K562 (cell line): ENCODE measurements at regions not wholly inside any gene's neighbourhood (a gene's known extent, or its start where the extent isn't known, plus 50 kb on each side); places are given as distances from the start of the nearest gene placed in this dataset.

Experiments used
- ATAC-seq: fragments of 200-7000 bp; cut with Tn5 transposase; 3 replicates; pipeline ENCODE4 v1.9.1; 2020; ENCODE audit warnings: moderate library complexity
- BruUV-seq: library from RNA; stranded (reverse); fragments of 400-500 nt; replicated peaks from 2 replicates; lab custom pipeline; 2021; lab: Mats Ljungman, UMichigan
- CTCF ChIA-PET: fragments of 300-600 bp; formaldehyde crosslinking; extraction: SDS; loops from one replicate; lab custom pipeline; 2021; ENCODE audit warnings: low intra/inter-chr PET ratio; lab: Yijun Ruan, JAX
- POLR2A ChIA-PET: fragments of 300-600, 350-650 bp; sonication (Branson Sonifier 250); formaldehyde crosslinking; extraction: SDS; loops from one replicate; lab custom pipeline; 2021; ENCODE audit warnings: antibody characterized with exemption, inconsistent platforms; lab: Yijun Ruan, JAX
- DNase-seq, 4 experiments: peaks; one replicate each; pipeline versions ENCODE4 v3.0.0 to v3.0.0-alpha.2; 2011 to 2018; ENCODE audit warnings: low spot score in 3 of 4, mixed read lengths in 3 of 4; ENCODE audit errors: extremely low read depth in 1 of 4
- FAIRE-seq: peaks from 2 replicates; lab custom pipeline; 2011; peaks lifted over from hg19 to GRCh38; lab: Jason Lieb, UNC
- H2AFZ ChIP-seq: 2 replicates; pipeline ENCODE4 v1.6.0; 2011; ENCODE audit warnings: low read depth, low read length, control low read depth, inconsistent platforms
- H3K27ac ChIP-seq: fragments of 200-600 bp; 3 replicates; pipeline ENCODE4 v1.8.0; 2011; ENCODE audit warnings: low read depth, mild to moderate bottlenecking, control low read depth, inconsistent platforms, low read length, moderate library complexity, mixed read lengths; ENCODE audit errors: extremely low read depth
- H3K27me3 ChIP-seq, 2 experiments: fragments of 300-600 bp in 1 of 2; 2 replicates in 1 of 2; 3 replicates in 1 of 2; pipeline versions ENCODE4 v1.6.0 to v1.8.0; 2011; ENCODE audit warnings: inconsistent platforms in 2 of 2, low read length in 2 of 2, mild to moderate bottlenecking in 1 of 2, mixed read lengths in 1 of 2, moderate library complexity in 1 of 2; ENCODE audit not compliant: control insufficient read depth in 2 of 2, insufficient read depth in 2 of 2
- H3K36me3 ChIP-seq: fragments of 300-600 bp; 3 replicates; pipeline ENCODE4 v1.8.0; 2011; ENCODE audit warnings: mild to moderate bottlenecking, low read length, inconsistent platforms; ENCODE audit not compliant: control insufficient read depth, insufficient read depth
- H3K4me1 ChIP-seq, 2 experiments: fragments of 200-600 bp in 1 of 2; replicated peaks in 1 of 2; 2 replicates in 1 of 2; 3 replicates in 1 of 2; pipeline versions ENCODE4 v1.5.1 to v1.8.0; 2011; ENCODE audit warnings: inconsistent platforms in 2 of 2, low read length in 2 of 2, mild to moderate bottlenecking in 1 of 2, mixed read lengths in 1 of 2, moderate library complexity in 1 of 2; ENCODE audit not compliant: control insufficient read depth in 2 of 2, insufficient read depth in 2 of 2
- H3K4me2 ChIP-seq: 2 replicates; pipeline ENCODE4 v1.6.1; 2011; ENCODE audit warnings: low read length, control low read depth, inconsistent platforms, mixed read lengths; ENCODE audit not compliant: insufficient read depth
- H3K4me3 ChIP-seq: fragments of 200-600 bp; sonication (generic), shearing (Covaris generic); 2 replicates; pipeline ENCODE4 v1.5.1; 2016; ENCODE audit warnings: control low read depth, inconsistent platforms
- H3K79me2 ChIP-seq: fragments of 200-600 bp; 3 replicates; pipeline ENCODE4 v1.8.0; 2011; ENCODE audit warnings: low read length, inconsistent platforms; ENCODE audit not compliant: control insufficient read depth, insufficient read depth
- H3K9ac ChIP-seq, 2 experiments: 2 replicates each; pipeline versions ENCODE4 v1.6.0 to v1.6.1; 2011; ENCODE audit warnings: low read depth in 2 of 2, low read length in 2 of 2, control low read depth in 1 of 2, inconsistent platforms in 1 of 2, mild to moderate bottlenecking in 1 of 2, mixed read lengths in 1 of 2; ENCODE audit not compliant: insufficient read depth in 1 of 2
- H3K9me1 ChIP-seq: one replicate; pipeline ENCODE4 v1.6.0; 2011; ENCODE audit warnings: inconsistent platforms, mild to moderate bottlenecking, low read length, moderate library complexity; ENCODE audit not compliant: control insufficient read depth, insufficient read depth
- H3K9me3 ChIP-seq: replicated peaks from 2 replicates; pipeline ENCODE4 v1.5.1; 2011; ENCODE audit warnings: low read depth, low read length, inconsistent platforms; ENCODE audit not compliant: control insufficient read depth, insufficient read depth
- H4K20me1 ChIP-seq: replicated peaks from 2 replicates; pipeline ENCODE4 v1.6.1; 2011; ENCODE audit warnings: low read length, inconsistent platforms, mixed read lengths; ENCODE audit not compliant: control insufficient read depth, insufficient read depth
- BRCA1 ChIP-seq, 2 experiments: fragments of 450-650 bp in 1 of 2; sonication (generic) in 1 of 2; formaldehyde crosslinking in 1 of 2; IDR thresholded peaks; 2 replicates each; pipeline versions ENCODE4 v1.5.0 to v1.6.1; 2017 to 2020; ENCODE audit warnings: mild to moderate bottlenecking in 1 of 2, missing genetic modification reagents in 1 of 2
- HEY1 ChIP-seq: fragments of 250-450 bp; sonication (Bioruptor Pico); IDR thresholded peaks from 2 replicates; pipeline ENCODE4 v1.5.0; 2020; ENCODE audit warnings: mild to moderate bottlenecking, moderate library complexity, borderline replicate concordance
- KLF6 ChIP-seq: fragments of 250-450 bp; sonication (Bioruptor Pico); IDR thresholded peaks from 2 replicates; pipeline ENCODE4 v1.4.0; 2020; ENCODE audit warnings: mild to moderate bottlenecking, moderate library complexity, borderline replicate concordance
- NCOA4 ChIP-seq: fragments of 450-650 bp; IDR thresholded peaks from 2 replicates; pipeline ENCODE4 v1.6.1; 2018; ENCODE audit warnings: mild to moderate bottlenecking; ENCODE audit not compliant: partially characterized antibody
- PHB2 ChIP-seq: fragments of 450-650 bp; IDR thresholded peaks from 2 replicates; pipeline ENCODE4 v1.6.1; 2017; ENCODE audit warnings: low read depth
- PHF20 ChIP-seq: fragments of 450-650 bp; IDR thresholded peaks from 2 replicates; pipeline ENCODE4 v1.6.1; 2018; ENCODE audit not compliant: partially characterized antibody
- ZNF263 ChIP-seq: sonication (generic); formaldehyde crosslinking; IDR thresholded peaks from 2 replicates; pipeline ENCODE4 v1.8.0; 2022; ENCODE audit warnings: mild to moderate bottlenecking, missing genetic modification reagents, borderline replicate concordance
- ZNF695 ChIP-seq: fragments of 450-650 bp; formaldehyde crosslinking; IDR thresholded peaks from 2 replicates; pipeline ENCODE4 v1.4.0; 2020; ENCODE audit warnings: mild to moderate bottlenecking, moderate library complexity
- in situ Hi-C: fragments of 300-500 bp; cut with MboI; formaldehyde crosslinking; loops from 4 replicates; pipeline ENCODE4 v1.15.0; 2018; ENCODE audit warnings: inconsistent platforms, mixed read lengths
- intact Hi-C: fragments of 100-400 bp; cut with micrococcal nuclease; formaldehyde crosslinking; loops from 2 replicates; pipeline ENCODE4 v1.14.2; 2022
- TF ChIP-seq, protein P1 (sequence below): fragments of 250-450 bp; sonication (Bioruptor Pico); IDR thresholded peaks from 2 replicates; pipeline ENCODE4 v1.5.0; 2021; ENCODE audit warnings: mild to moderate bottlenecking, moderate library complexity
- TF ChIP-seq, protein P2 (sequence below): fragments of 250-450 bp; sonication (Bioruptor Pico); IDR thresholded peaks from 2 replicates; pipeline ENCODE4 v1.5.1; 2021; ENCODE audit warnings: mild to moderate bottlenecking

DNA sequence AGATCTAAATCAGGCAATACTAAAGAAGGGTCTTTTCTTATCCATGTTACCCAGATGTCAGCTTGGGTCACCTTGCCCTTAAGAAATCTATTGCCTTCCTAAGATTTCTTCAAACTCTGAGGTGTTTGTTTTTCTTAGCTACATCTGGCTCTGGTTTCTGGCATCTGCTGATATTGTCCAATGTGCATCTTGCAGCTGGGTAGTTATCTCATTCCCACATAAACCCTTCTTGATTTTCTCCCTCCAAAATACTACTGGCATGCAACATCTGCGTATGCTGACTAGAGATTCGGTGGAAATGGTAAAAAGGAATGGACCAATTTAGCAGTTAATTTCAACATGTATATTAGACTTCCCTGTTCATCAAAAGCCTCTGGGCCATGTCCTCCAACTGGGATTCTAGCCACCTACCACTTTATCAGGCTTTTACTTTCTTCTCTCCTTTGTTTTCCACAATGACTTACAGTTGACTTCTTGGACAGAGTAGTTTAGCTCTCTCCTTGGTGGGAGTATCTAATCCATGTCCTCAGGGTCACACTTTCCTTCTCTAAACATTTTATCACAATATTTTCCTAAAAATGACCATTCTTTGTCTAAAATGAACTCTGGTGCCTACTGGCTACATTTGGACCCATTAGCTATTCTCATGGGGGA, 324.8 kb upstream of the FAR2 start (continued):
- TF ChIP-seq, protein P1, sequence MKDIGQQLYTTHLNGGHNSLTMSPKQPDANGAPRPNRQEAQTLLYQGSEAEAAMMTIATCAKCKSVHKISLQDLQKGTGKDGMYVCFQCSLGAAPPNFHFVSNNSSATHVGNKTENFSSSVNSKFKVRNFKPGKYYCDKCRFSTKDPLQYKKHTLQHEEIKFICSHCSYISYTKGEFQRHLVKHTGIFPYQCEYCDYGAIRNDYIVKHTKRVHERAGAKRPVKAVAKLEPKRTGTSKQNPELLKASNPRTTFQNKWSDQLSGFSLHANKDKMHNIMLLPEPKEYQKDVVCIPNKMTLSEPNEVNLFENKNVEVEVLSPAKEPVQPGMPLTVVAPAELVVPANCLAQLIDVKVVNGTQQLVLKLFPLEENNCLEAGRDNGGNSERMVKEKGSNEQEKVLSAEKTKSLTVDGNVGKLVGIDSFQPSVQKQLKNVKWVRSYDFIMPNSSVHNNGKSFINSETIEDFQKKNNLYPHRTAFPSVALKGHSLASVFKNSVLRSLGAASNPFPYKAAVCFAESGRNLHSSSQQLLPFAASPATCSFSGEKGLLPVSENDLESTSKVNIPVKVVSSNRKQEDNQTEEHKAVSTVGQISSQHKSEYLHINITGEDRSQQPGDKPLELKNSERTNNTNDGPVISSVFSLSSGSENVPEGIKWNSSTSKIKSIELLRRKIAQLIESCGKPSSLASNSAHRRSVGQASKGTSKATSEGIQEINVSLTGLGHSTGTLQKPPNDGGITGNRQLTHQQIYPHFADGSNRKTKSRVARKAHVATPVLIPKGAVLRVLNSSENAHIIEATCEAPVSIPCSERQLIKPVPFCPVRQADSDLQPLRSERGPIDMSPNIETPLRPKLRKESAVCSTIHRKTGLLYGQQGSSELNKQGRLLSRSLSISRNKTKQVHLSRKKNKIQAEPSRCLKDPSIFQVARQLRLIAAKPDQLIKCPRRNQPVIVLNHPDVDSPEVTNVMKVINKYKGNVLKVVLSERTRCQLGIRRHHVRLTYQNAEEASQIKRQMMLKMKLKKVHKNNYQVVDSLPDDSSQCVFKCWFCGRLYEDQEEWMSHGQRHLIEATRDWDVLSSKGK, result no peak

DNA sequence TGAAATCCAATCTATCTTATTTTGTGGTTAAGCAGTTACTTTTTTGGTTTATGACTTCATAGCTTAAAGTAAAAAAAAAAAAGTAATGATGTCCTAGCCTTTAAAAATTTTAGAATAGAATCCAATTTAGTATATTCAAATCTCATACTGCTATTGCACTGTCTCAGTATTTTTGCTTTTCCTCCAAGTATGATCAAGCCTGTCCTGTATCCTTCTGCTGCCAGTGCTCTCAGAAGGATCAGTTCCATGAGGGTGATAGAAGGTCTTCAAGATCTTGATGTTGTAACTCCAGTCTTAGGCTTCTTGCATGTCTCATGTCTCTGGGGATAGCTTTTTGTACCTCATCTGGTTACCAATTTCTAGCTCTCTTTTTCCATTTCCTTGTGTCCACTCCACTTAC, 324.2 kb upstream of the FAR2 start:
- BruUV-seq, result no TSS peak
- Histone ChIP-seq H3K36me3 (no peaks in the 10 kb centered on the region), H4K20me1 (no peaks in the 10 kb centered on the region), H2AFZ (no peak overlapping the region), H3K9me3 (no peaks in the 10 kb centered on the region), H3K9ac (no peak overlapping the region), H3K4me1 (no peaks in the 10 kb centered on the region), H3K9me1 (no peaks in the 10 kb centered on the region), H3K79me2 (no peaks in the 10 kb centered on the region), H3K4me3 (no peak overlapping the region), H3K27ac (no peak overlapping the region), H3K4me2 (no peak overlapping the region), H3K27me3 (0 out of 5 replicates have a peak, but pooled peaks cover 0 to 2% of the 10 kb centered on the region in 2 experiments)
- TF ChIP-seq ZNF695 (CRISPR knock-in tag) (no peak), NCOA4 (no peak), HEY1 (CRISPR knock-in tag) (no peak), PHB2 (no peak), KLF6 (CRISPR knock-in tag) (no peak), BRCA1 (IDR thresholded peaks at IDR 0.05) (no peak), BRCA1 (CRISPR knock-in tag; IDR thresholded peaks at IDR 0.05) (no peak), PHF20 (no peak), ZNF263 (CRISPR knock-in tag) (no peak)
- TF ChIP-seq, protein P2, sequence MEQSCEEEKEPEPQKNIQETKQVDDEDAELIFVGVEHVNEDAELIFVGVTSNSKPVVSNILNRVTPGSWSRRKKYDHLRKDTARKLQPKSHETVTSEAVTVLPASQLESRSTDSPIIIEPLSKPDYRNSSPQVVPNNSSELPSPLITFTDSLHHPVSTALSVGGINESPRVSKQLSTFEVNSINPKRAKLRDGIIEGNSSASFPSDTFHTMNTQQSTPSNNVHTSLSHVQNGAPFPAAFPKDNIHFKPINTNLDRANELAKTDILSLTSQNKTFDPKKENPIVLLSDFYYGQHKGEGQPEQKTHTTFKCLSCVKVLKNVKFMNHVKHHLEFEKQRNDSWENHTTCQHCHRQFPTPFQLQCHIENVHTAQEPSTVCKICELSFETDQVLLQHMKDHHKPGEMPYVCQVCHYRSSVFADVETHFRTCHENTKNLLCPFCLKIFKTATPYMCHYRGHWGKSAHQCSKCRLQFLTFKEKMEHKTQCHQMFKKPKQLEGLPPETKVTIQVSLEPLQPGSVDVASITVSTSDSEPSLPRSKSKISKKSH (CRISPR knock-in tag), result no peak
- CTCF ChIA-PET, result no interaction called here
- no peak for FAIRE-seq
- ATAC-seq, result no peak
- no peak for DNase-seq
- POLR2A ChIA-PET, result no interaction called here
- intact Hi-C loops, result no loop called here
- in situ Hi-C loops, result no loop called here
